Gastroesophageal sphincter (tissue), 4 donors: ENCODE measurements at regions not wholly inside any gene's neighbourhood (a gene's known extent, or its start where the extent isn't known, plus 50 kb on each side); places are given as distances from the start of the nearest gene placed in this dataset.

ENCODE experiments used
- ATAC-seq: fragments of 150-250 bp; one replicate; pipeline ENCODE4 v1.9.1; 2016; ENCODE audit warnings: mild to moderate bottlenecking, moderate library complexity
- H3K27ac ChIP-seq, 4 donors: fragments of 200-600 bp; sonication (generic) in 3 of 4; 1 replicate in 3 of 4; 2 replicates in 1 of 4; pipeline ENCODE4 v1.5.1; 2016 to 2019
- H3K27me3 ChIP-seq: fragments of 200-600 bp; sonication (generic); one replicate; pipeline ENCODE4 v1.5.1; 2019
- H3K36me3 ChIP-seq, 2 donors: fragments of 200-600 bp; sonication (generic); one replicate each; pipeline ENCODE4 v1.5.1; 2019; ENCODE audit warnings: control low read depth in 1 of 2
- H3K4me1 ChIP-seq, 3 donors: fragments of 200-600 bp; sonication (generic); 1 replicate in 2 of 3; 2 replicates in 1 of 3; pipeline ENCODE4 v1.5.1; 2016 to 2019; ENCODE audit warnings: control low read depth in 2 of 3
- H3K4me3 ChIP-seq, 2 donors: fragments of 200-600 bp; sonication (generic); one replicate each; pipeline ENCODE4 v1.5.1; 2019; ENCODE audit warnings: mild to moderate bottlenecking in 1 of 2, moderate library complexity in 1 of 2
- H3K9me3 ChIP-seq, 3 donors: fragments of 200-600 bp; sonication (generic); one replicate each; pipeline ENCODE4 v1.5.1; 2017 to 2019; ENCODE audit warnings: control low read depth in 2 of 3
- CTCF ChIP-seq, 4 experiments: fragments of 200-600 bp in 2 of 4; fragments of 450-650 bp in 2 of 4; sonication (generic) in 1 of 4; IDR thresholded peaks; one replicate each; pipeline ENCODE4 v1.5.1; 2017 to 2019; ENCODE audit warnings: antibody characterized with exemption in 4 of 4, mild to moderate bottlenecking in 2 of 4, moderate library complexity in 2 of 4
- EP300 ChIP-seq: sonication (generic); formaldehyde crosslinking; IDR thresholded peaks from one replicate; pipeline ENCODE4 v1.6.1; 2017; ENCODE audit warnings: antibody characterized with exemption, mild to moderate bottlenecking
- POLR2A ChIP-seq, 2 donors: fragments of 450-650 bp; IDR thresholded peaks; one replicate each; pipeline ENCODE4 v1.6.1; 2017; ENCODE audit warnings: antibody characterized with exemption in 2 of 2, mild to moderate bottlenecking in 2 of 2, moderate library complexity in 1 of 2
- POLR2AphosphoS5 ChIP-seq: sonication (generic); formaldehyde crosslinking; IDR thresholded peaks from one replicate; pipeline ENCODE4 v1.6.1; 2017; ENCODE audit warnings: antibody characterized with exemption
- WGBS, 2 donors: methylation state at CpG; one replicate each; pipeline ENCODE4 v1.1.5; 2018; ENCODE audit warnings: low coverage in 1 of 2; 5-methylcytosine and 5-hydroxymethylcytosine counted together

GRCh38 chr1:56196839-56197238 is 382.5 kb downstream of the PLPP3 start:
- Histone ChIP-seq H3K9me3 (no peaks in the 10 kb centered on the region), H3K27ac (no peak overlapping the region), H3K27me3 (no peaks in the 10 kb centered on the region), H3K4me3 (no peak overlapping the region), H3K36me3 (no peaks in the 10 kb centered on the region), H3K4me1 (peaks cover 0 to 8% (median 0%) of the 10 kb centered on the region in 3 donors)
- TF ChIP-seq CTCF (IDR thresholded peaks at IDR 0.05) (no peak), POLR2AphosphoS5 (no peak), EP300 (no peak), POLR2A (IDR thresholded peaks at IDR 0.05) (no peak)
- WGBS, 2 donors = 65 to 73% methylated on average over 2 of the region's 2 CpGs
- ATAC-seq = no peak

- Histone ChIP-seq H3K36me3 (no peaks in the 10 kb centered on the region), H3K27ac (no peak overlapping the region), H3K4me3 (no peak overlapping the region), H3K4me1 (peaks cover 0 to 8% (median 0%) of the 10 kb centered on the region in 3 donors), H3K9me3 (no peaks in the 10 kb centered on the region), H3K27me3 (no peaks in the 10 kb centered on the region)
- peak; percentile 46 for ATAC-seq
- no peak for TF ChIP-seq EP300
- 63 to 80% methylated on average over 1 of the region's 1 CpG for WGBS, 2 donors
These were observed 384.6 kb downstream of the PLPP3 start for GRCh38 chr1:56194701-56195300.

- no peaks in the 10 kb centered on the region for H3K9me3 ChIP-seq
- no peaks in the 10 kb centered on the region for H3K36me3 ChIP-seq
- no peak overlapping the region for H3K4me3 ChIP-seq
- H3K27ac ChIP-seq = no peak overlapping the region
- TF ChIP-seq POLR2AphosphoS5 = no peak
- TF ChIP-seq EP300 = no peak
- TF ChIP-seq POLR2A (IDR thresholded peaks at IDR 0.05) = no peak
- TF ChIP-seq CTCF (IDR thresholded peaks at IDR 0.05) = no peak
- no peak for ATAC-seq
- no peaks in the 10 kb centered on the region for H3K27me3 ChIP-seq
- 82 to 88% methylated on average over 1 of the region's 1 CpG for WGBS, 2 donors
- peaks cover 0 to 20% (median 4%) of the 10 kb centered on the region in 3 donors for H3K4me1 ChIP-seq
These were observed 385.7 kb downstream of the PLPP3 start for GRCh38 chr1:56193656-56194055.

GRCh38 chr1:56191369-56191768 is 388.0 kb downstream of the PLPP3 start:
- Histone ChIP-seq H3K4me3 (no peak overlapping the region), H3K27ac (no peak overlapping the region), H3K9me3 (no peaks in the 10 kb centered on the region), H3K36me3 (no peaks in the 10 kb centered on the region), H3K4me1 (peaks cover 0 to 29% (median 6%) of the 10 kb centered on the region in 3 donors), H3K27me3 (no peaks in the 10 kb centered on the region)
- TF ChIP-seq CTCF (IDR thresholded peaks at IDR 0.05) (no peak), POLR2A (IDR thresholded peaks at IDR 0.05) (no peak), EP300 (no peak), POLR2AphosphoS5 (no peak)
- 48 to 77% methylated on average over 4 of the region's 4 CpGs for WGBS, 2 donors
- ATAC-seq = no peak

- Histone ChIP-seq H3K27ac (no peak overlapping the region), H3K36me3 (no peaks in the 10 kb centered on the region), H3K4me3 (no peak overlapping the region), H3K4me1 (peaks cover 0 to 29% (median 6%) of the 10 kb centered on the region in 3 donors), H3K9me3 (no peaks in the 10 kb centered on the region), H3K27me3 (no peaks in the 10 kb centered on the region)
- peak; percentile 20 for ATAC-seq
- 89 to 94% methylated on average over 5 to 7 of the region's 7 CpGs for WGBS, 2 donors
- TF ChIP-seq POLR2AphosphoS5 (no peak), POLR2A (IDR thresholded peaks at IDR 0.05) (no peak), EP300 (no peak), CTCF (IDR thresholded peaks at IDR 0.05) (no peak)
These were observed 388.5 kb downstream of the PLPP3 start for GRCh38 chr1:56190806-56191365.
